GM12878 (cell line): ENCODE measurements at regions not wholly inside any gene's neighbourhood (a gene's known extent, or its start where the extent isn't known, plus 50 kb on each side); places are given as distances from the start of the nearest gene placed in this dataset.
A peak's percentile ranks its signal among the peaks of the same experiment; 100 is the strongest.

Experiments
- ATAC-seq: fragments of 200-7000 bp; cut with Tn5 transposase; 3 replicates; pipeline ENCODE4 v1.9.1; 2020; ENCODE audit warnings: mild to moderate bottlenecking, moderate library complexity
- BruUV-seq: library from RNA; stranded (reverse); fragments of 400-500 nt; replicated peaks from 2 replicates; lab custom pipeline; 2021; lab: Mats Ljungman, UMichigan
- CTCF ChIA-PET: fragments of 300-600 bp; sonication (Branson Sonifier 250); formaldehyde crosslinking; extraction: SDS; loops from one replicate; lab custom pipeline; 2021; ENCODE audit warnings: inconsistent platforms; lab: Yijun Ruan, JAX
- POLR2A ChIA-PET: fragments of 350-600 bp; formaldehyde crosslinking; extraction: SDS; loops from one replicate; lab custom pipeline; 2021; ENCODE audit warnings: inconsistent platforms; lab: Charles Lee
- RAD21 ChIA-PET: fragments of 300-600 bp; sonication (Branson Sonifier 250); formaldehyde crosslinking; loops from one replicate; lab custom pipeline; 2023; ENCODE audit warnings: antibody characterized with exemption; ENCODE audit not compliant: unreplicated experiment; lab: Charles Lee
- SMC1A ChIA-PET: fragments of 300-600 bp; sonication (Branson Sonifier 250); formaldehyde crosslinking; loops from one replicate; lab custom pipeline; 2023; ENCODE audit not compliant: unreplicated experiment, uncharacterized antibody; lab: Charles Lee
- DNase-seq: peaks from one replicate; pipeline ENCODE4 v3.0.0-alpha.2; 2011; ENCODE audit warnings: low read depth, low spot score
- FAIRE-seq: peaks from 3 replicates; lab custom pipeline; 2011; peaks lifted over from hg19 to GRCh38; lab: Jason Lieb, UNC
- H2AFZ ChIP-seq: 2 replicates; pipeline ENCODE4 v1.6.0; 2011; ENCODE audit warnings: low read depth, low read length, control low read depth; ENCODE audit not compliant: control insufficient read depth
- H3K27ac ChIP-seq: 2 replicates; pipeline ENCODE4 v1.5.1; 2011; ENCODE audit warnings: control low read depth; ENCODE audit not compliant: control insufficient read depth, insufficient read depth
- H3K27me3 ChIP-seq, 2 experiments: replicated peaks in 1 of 2; 2 replicates each; pipeline versions ENCODE4 v1.6.0 to v1.6.1; 2011; ENCODE audit warnings: low read length in 1 of 2; ENCODE audit not compliant: control insufficient read depth in 2 of 2, insufficient read depth in 2 of 2
- H3K36me3 ChIP-seq, 2 experiments: 2 replicates each; pipeline ENCODE4 v1.5.1; 2011; ENCODE audit warnings: low read length in 1 of 2; ENCODE audit not compliant: control insufficient read depth in 2 of 2, insufficient read depth in 2 of 2
- H3K4me1 ChIP-seq: 2 replicates; pipeline ENCODE4 v1.6.1; 2011; ENCODE audit warnings: mild to moderate bottlenecking, low read length, moderate library complexity, mixed read lengths; ENCODE audit not compliant: control insufficient read depth, insufficient read depth
- H3K4me2 ChIP-seq: 2 replicates; pipeline ENCODE4 v1.6.0; 2011; ENCODE audit warnings: control low read depth; ENCODE audit not compliant: control insufficient read depth, insufficient read depth
- H3K4me3 ChIP-seq: fragments of 200-600 bp; sonication (generic); 2 replicates; pipeline ENCODE4 v1.5.1; 2016
- H3K79me2 ChIP-seq: 2 replicates; pipeline ENCODE4 v1.6.0; 2011; ENCODE audit warnings: low read length; ENCODE audit not compliant: control insufficient read depth, insufficient read depth
- H3K9ac ChIP-seq: 2 replicates; pipeline ENCODE4 v1.8.0; 2011; ENCODE audit warnings: low read length, control low read depth, mixed read lengths; ENCODE audit not compliant: control insufficient read depth, insufficient read depth
- H3K9me3 ChIP-seq: replicated peaks from 3 replicates; pipeline ENCODE4 v1.5.1; 2011; ENCODE audit warnings: mild to moderate bottlenecking, low read length; ENCODE audit not compliant: control insufficient read depth, insufficient read depth
- H4K20me1 ChIP-seq: 2 replicates; pipeline ENCODE4 v1.6.0; 2011; ENCODE audit not compliant: control insufficient read depth, insufficient read depth
- GATAD2B ChIP-seq: fragments of 450-650 bp; conservative IDR thresholded peaks from 2 replicates; pipeline ENCODE4 v1.6.1; 2017; ENCODE audit warnings: low read depth, mild to moderate bottlenecking, moderate library complexity
- KDM1A ChIP-seq: fragments of 200-600 bp; sonication (generic); IDR thresholded peaks from 2 replicates; pipeline ENCODE4 v1.6.1; 2016; ENCODE audit warnings: borderline replicate concordance
- SIX5 ChIP-seq: IDR thresholded peaks from 2 replicates; pipeline ENCODE4 v1.6.1; 2011; ENCODE audit warnings: mild to moderate bottlenecking, low read depth, low read length, moderate library complexity; ENCODE audit not compliant: severe bottlenecking
- SMARCA5 ChIP-seq: fragments of 450-650 bp; IDR thresholded peaks from 2 replicates; pipeline ENCODE4 v1.6.1; 2017; ENCODE audit warnings: mild to moderate bottlenecking
- WGBS: methylation state at CpG from one replicate; pipeline ENCODE4 v1.1.6; 2016; ENCODE audit warnings: low lambda C conversion rate; ENCODE audit not compliant: insufficient replicate concordance, insufficient coverage; ENCODE audit errors: missing lambda C conversion rate; 5-methylcytosine and 5-hydroxymethylcytosine counted together
- in situ Hi-C: fragments of 300-500 bp; cut with MboI; formaldehyde crosslinking; loops from 9 replicates; pipeline ENCODE4 v1.14.3; 2018; ENCODE audit warnings: mixed read lengths
- intact Hi-C: fragments of 100-400 bp; cut with micrococcal nuclease; formaldehyde crosslinking; loops from one replicate; pipeline ENCODE4 v1.14.2; 2022; ENCODE audit not compliant: unreplicated experiment

DNA sequence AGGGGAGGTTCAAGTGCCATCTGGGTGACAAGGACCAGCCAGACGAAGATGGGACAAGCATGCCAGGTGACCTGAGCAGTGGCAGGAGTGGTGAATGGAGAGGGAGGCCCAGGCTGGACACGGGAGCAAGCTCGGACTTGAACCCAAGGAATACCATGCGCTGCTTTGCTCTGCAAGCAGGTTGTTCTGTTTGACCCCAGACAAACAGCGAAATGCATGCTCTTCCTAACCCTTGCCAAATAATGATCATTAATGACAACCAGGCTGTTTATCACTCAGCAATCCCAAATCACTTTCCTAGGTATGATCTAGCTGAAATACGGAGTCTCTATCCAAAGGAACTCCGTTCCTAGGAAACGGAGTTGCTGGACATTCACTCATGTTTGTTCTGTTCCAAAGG lies 77.4 kb downstream of the PTPDC1 start:
- 61% methylated on average over 8 of the region's 8 CpGs for WGBS
- Histone ChIP-seq H3K27ac (no peak overlapping the region), H3K27me3 (no peaks in the 10 kb centered on the region), H3K9me3 (no peaks in the 10 kb centered on the region), H3K4me2 (no peak overlapping the region), H2AFZ (no peak overlapping the region), H3K9ac (no peak overlapping the region), H3K79me2 (no peaks in the 10 kb centered on the region; the same call in 1 of the 2 replicates), H3K4me3 (no peak overlapping the region), H3K4me1 (peaks cover 4% of the 10 kb centered on the region), H3K36me3 (no peaks in the 10 kb centered on the region), H4K20me1 (no peaks in the 10 kb centered on the region)
- FAIRE-seq (no peak), DNase-seq (no peak), ATAC-seq (no peak)
- ChIA-PET CTCF (no interaction called here), SMC1A (no interaction called here), POLR2A (no interaction called here), RAD21 (no interaction called here)
- TF ChIP-seq KDM1A, result no peak
- no TSS peak for BruUV-seq
- in situ Hi-C loops, result no loop called here
- intact Hi-C loops, result loop anchor here (10.0 kb wide), 1 partner anchor 707 kb away; the partner anchor contains the start of genes FAM120A and FAM120AOS

DNA sequence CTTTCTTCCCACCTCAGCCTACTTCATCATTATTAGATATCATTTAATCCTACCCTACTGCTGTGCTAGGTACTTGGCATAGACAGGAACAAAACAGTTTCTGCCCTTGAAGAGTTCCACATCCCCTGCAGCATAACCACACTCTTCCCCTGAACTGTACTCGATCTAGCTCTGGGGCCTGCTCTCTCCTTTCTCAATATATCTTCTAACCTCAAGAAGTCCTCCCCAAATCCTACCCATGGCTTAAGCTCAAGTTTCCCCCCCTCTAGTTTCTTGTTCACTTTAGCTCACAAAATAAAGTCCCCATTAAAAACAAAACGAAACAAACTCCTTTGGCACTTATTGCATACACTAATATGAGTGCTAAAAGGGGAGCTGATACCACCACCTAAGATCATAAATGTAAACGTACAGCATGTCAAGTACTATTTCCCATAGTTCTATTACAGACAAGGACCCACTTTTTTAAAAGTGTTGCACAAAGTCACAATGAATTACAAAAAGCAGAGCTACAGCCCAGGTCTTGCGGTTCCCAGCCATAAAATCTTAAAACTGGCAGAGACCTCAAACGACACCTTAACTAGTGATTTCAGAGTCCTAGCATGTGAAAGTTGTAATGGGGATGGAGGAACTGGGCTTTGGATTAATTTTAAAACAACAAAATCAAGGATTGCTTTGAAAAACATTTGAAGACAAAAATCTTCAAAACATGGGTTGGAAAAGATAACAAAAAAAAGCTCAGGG lies 80.7 kb downstream of the PTPDC1 start:
- peaks cover 9% of the 10 kb centered on the region for H3K4me1 ChIP-seq
- H4K20me1 ChIP-seq, result no peaks in the 10 kb centered on the region; the same call in 1 of the 2 replicates
- in situ Hi-C loops (no loop called here), intact Hi-C loops (loop anchor here (5.0 to 10.0 kb wide), 2 partner anchors 92 to 710 kb away; partner anchors contain the start of genes FAM120A, FAM120AOS and ZNF169)
- no peak for TF ChIP-seq SMARCA5
- no peak for TF ChIP-seq SIX5
- TF ChIP-seq GATAD2B, result no peak
- ChIA-PET RAD21 (interaction anchor here (1.2 kb wide), 2 partner anchors 9 to 48 kb away, joined by 3 to 4 read pairs; no protein-coding TSS in a partner anchor), CTCF (interaction anchor here (0.6 to 1.4 kb wide), 2 partner anchors 48 to 101 kb away, joined by 3 read pairs; no protein-coding TSS in a partner anchor), POLR2A (no interaction called here), SMC1A (interaction anchor here (1.1 to 1.4 kb wide), 2 partner anchors 9 to 10 kb away, joined by 3 read pairs; no protein-coding TSS in a partner anchor)
- H3K4me2 ChIP-seq, result peak overlapping the region; percentile 98; the same call in 1 of the 2 replicates
- H3K9ac ChIP-seq, result 0 out of 2 replicates have a peak overlapping the region, but pooled peaks have one; percentile 28
- H3K27me3 ChIP-seq, result no peaks in the 10 kb centered on the region
- 59% methylated on average over 5 of the region's 5 CpGs for WGBS
- peak overlapping the region; percentile 47; the same call in 1 of the 2 replicates for H3K4me3 ChIP-seq
- peaks cover 33% of the 10 kb centered on the region for H3K79me2 ChIP-seq
- H3K9me3 ChIP-seq, result no peaks in the 10 kb centered on the region
- ATAC-seq (no peak), DNase-seq (no peak), FAIRE-seq (no peak)
- BruUV-seq, result TSS peak; percentile 71
- H2AFZ ChIP-seq, result peak overlapping the region; percentile 28
- H3K27ac ChIP-seq, result peak overlapping the region; percentile 50; the same call in 1 of the 2 replicates
- peaks cover 0 to 5% of the 10 kb centered on the region in 2 experiments; a peak in 1 of 4 replicates for H3K36me3 ChIP-seq
